ENCODE measurements at regions not wholly inside any gene's neighbourhood (a gene's known extent, or its start where the extent isn't known, plus 50 kb on each side); places are given as distances from the start of the nearest gene placed in this dataset.
"Not testable (repeated sequence)": the region's sequence is repeated elsewhere in the genome, so short reads cannot be mapped to it uniquely, and the experiment has no call there.

DNA sequence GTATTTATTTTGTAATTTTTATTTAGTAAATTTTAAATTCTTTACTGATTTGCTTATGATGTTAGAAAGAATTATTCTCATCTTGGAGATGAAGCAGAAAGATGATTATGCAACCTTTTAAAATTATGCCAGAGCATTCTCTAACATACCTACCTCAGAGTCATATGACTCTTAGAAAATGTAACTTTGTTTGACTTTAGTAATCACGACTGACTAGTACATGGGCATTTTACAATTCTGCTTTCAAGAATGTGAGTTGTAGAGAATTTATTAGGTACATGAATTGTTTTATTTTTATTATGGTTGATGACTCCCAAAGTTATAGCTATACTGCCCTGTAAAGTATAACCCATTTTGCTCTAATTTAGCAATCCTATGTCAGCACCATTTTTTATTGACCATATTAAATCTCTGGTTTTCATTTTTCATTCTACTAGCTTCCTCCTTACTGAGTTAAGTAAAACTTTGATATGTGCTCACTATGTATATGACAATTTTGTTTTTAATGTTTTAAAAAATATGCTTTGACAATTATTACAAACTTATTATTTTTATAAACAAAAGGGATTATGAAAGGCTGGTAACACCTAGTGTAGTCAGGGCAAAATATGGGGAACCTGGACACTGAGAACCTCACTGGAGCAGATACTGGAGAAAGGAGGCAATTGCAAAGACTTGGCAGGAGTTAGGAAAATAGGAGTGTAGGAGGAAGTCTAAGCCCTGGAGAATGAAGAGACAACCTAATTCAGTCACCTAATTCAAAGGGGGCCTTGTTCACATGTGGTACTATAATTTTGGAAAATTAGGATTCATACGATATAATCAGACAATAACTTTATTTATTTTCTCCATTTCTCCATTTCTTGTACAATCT, 249.7 kb upstream of the DAB2 start:
- no peak for DNase-seq

DNA sequence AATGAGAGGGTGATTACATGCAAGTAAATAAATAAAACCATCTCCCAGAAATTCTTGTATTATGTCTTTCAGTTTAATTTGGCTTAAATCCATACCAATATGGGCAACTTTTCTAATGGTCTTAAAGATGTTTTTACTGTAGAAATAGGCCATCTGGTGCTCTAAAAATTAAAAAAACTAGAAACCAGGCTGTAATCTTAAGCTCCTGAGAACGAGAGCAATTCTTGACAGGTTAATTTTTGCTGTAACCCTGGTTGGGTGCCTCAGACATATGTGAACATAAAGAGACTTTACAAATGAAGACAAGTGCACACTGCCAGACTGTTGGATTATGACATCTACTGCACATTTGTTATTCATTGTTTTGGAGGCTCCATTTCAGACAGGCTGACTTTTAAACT, 246.8 kb upstream of the DAB2 start:
- DNase-seq, result no peak

- no peak for DNase-seq
Observed at GRCh38 chr5:39670955-39671354, 246.2 kb upstream of the DAB2 start.

GRCh38 chr5:39670391-39670790, 245.6 kb upstream of the DAB2 start:
- no peak for DNase-seq

- no peak for DNase-seq
Observed at GRCh38 chr5:39668980-39669379, 244.2 kb upstream of the DAB2 start.

GRCh38 chr5:39665328-39665727, 240.5 kb upstream of the DAB2 start:
- no peak for DNase-seq

DNA sequence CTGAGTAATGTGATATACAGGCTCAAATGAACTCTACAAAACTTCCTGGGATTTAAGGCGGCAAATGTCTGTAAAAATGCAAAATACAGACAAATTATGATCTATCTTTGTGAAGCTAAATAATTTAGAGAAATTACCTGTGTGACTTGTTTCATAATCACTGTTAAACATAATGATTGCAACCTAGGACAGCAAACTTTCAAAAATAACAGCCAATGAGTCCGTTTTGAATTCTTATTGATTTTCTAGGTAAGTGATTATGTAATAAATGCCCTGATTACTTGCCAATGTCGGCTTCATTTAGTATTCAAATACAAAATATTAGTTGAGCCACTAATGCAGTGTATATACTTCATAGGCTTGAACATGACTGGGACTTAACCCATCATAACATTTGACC, 238.2 kb upstream of the DAB2 start:
- no peak for DNase-seq

DNA sequence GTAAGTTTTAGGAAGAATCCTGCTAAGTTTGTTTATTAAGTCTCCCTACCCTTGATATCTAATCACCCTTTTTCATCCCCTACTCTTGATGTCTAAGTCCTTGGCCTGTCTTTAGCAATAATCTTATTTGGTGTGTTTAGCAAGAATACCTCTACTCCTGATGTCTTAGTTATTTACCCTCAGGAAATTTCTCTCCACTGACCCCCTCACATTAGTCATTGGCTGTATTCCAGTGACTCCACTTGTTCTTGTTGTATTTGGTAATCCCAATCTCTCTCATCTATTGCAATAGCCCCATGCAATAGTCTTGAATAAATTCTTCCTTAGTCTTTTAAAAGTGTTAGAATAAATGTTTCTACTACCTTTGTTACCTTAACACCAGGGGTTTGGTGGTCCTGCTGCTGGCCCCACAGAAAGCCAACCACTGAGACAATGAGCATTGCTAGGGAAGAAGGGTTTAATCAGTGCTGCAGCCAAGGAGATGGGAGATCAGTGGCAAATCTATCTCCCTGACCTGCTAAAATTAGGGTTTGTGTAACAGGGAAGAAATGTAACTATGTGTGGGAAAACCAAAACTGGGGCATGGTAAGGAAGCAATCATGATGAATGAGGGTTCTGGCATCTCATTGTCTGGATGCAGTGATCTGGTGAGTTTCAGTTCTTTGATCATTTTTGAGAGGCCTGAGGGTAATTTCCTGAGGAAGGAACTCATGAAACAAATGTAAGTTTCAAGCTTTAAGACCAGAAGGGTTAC, 236.4 kb upstream of the DAB2 start:
- no peak for DNase-seq

DNA sequence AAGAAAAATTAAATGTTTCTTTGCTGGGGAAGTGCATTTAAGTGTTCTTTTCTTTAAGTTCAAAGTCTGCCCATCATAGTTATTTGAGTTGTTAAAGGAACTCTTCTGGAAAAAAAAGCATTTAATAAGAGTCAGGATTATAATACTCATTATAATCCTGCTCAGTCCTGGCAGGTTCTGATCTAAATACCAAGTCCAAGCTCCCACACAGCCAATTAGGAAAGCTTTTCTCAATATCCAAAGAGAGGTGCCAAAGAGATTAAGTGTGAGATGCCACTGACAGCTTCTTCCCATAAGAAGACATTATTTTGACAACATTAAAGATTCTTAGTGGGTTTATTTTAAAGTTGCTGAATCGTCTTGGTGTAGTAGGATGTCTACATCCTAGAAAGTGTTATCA, 235.2 kb upstream of the DAB2 start:
- no peak for DNase-seq

GRCh38 chr5:39658866-39659265, 234.1 kb upstream of the DAB2 start:
- DNase-seq, result no peak

- no peak for DNase-seq
Observed at GRCh38 chr5:39657943-39658342, 233.2 kb upstream of the DAB2 start.

DNA sequence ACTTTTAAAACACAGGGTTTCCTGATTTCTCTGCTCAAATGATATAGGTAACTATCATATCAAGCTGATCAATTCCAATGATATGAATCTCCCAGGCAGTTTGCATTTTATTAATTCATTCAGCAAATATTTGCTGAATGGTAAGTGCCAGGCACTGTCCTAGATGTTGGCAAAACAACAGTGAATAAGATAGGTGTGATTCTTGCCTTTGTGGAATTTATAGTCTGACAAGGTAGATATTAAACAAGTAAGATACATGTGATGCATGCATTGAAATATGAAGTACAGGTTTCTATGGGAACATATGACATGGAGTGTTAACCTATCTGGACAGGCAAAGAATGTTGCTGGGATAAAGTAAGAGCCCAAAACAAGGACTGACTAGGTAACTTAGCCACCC, 231.8 kb upstream of the DAB2 start:
- DNase-seq, result no peak

- no peak for DNase-seq
Observed at GRCh38 chr5:39654715-39655114, 229.9 kb upstream of the DAB2 start.

GRCh38 chr5:39652481-39652880, 227.7 kb upstream of the DAB2 start:
- not testable (repeated sequence) for DNase-seq

- DNase-seq, result no peak
Observed at GRCh38 chr5:39652036-39652435, 227.3 kb upstream of the DAB2 start.

- no peak for DNase-seq
Observed at GRCh38 chr5:39650008-39650762, 225.4 kb upstream of the DAB2 start.

GRCh38 chr5:39648848-39649227, 224.1 kb upstream of the DAB2 start:
- no peak for DNase-seq

DNA sequence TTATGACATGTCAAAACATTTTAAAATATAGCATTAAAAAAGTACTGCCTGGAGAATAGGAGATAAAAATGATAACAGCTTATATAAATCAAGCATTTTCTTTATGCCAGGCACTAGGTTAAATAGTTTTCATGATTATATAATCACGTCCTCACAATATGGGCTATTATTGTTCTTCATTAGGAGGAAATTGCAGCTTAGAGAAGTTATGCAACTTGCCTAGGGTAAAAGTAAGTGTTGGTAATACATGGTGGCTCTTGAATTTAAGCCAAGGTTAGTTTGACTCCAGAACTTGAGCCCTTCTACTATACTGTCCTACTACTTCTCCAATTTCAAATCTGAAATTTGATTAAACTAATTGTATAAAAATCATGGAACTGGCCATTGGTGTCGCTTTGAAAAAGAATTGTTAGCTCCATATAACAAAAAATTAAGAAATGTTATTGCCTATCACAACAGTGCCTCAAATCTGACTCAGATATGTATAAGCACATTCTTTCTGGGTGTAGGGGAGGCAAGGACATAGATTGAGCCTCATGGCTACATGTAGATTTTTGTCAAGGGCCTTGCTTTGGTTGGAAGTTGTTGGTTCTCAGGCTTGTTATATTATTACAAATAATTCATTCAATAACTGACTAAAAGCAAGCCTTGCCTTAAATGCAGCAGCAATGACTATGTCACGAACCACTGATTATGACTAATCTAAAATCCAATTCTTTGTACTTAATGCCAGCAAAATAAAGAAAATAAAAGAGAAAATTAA, 223.5 kb upstream of the DAB2 start:
- no peak for DNase-seq

DNA sequence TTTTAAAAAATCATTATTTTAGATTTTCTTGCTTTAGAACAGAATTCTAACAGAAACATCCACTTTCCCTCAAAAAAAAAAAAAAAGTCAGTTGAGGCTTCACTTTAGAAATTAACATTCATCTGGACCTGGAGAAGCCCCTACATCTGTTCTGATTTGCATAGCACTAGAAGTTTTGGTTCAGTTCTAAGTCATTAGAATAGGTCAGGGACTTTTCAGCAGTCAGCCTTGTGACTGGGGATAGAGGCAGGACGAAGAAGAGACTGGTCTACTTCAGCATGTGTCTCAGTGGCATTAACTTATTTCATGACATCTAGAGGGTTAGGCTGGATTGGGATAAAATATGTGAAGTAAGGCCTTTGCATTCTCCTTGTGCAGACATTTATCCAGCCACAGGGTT, 215.8 kb upstream of the DAB2 start:
- DNase-seq, result no peak

DNA sequence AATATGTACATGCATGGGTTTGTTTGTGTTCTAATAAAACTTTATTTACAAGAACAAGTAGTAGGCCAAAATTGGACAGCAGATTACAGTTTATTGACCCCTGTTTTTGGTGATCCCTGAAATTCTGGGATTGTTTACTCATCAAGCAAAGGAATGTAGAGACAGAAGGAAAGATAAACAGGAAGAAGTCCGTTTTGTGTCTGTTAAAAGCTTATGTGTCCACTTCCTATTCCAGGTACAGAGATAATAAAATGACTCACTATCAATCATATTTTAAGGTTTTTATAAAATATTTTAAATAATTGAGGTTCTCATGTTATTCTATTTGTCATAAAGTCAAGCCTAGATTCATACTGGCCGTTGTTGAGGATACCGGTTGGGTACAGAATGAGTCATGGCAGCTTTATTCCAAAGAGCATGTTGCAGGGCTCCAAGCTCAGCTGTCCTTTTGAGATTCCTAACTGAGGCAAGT, 214.9 kb upstream of the DAB2 start:
- peak in 1 of 2 experiments; percentile 24 for DNase-seq

- DNase-seq, result no peak
Observed at GRCh38 chr5:39638813-39639212, 214.0 kb upstream of the DAB2 start.

GRCh38 chr5:39633057-39633456, 208.3 kb upstream of the DAB2 start:
- DNase-seq, result no peak

- DNase-seq, result no peak
Observed at GRCh38 chr5:39631958-39632357, 207.2 kb upstream of the DAB2 start.
